ENCODE measurements at regions not wholly inside any gene's neighbourhood (a gene's known extent, or its start where the extent isn't known, plus 50 kb on each side); places are given as distances from the start of the nearest gene placed in this dataset.

DNA sequence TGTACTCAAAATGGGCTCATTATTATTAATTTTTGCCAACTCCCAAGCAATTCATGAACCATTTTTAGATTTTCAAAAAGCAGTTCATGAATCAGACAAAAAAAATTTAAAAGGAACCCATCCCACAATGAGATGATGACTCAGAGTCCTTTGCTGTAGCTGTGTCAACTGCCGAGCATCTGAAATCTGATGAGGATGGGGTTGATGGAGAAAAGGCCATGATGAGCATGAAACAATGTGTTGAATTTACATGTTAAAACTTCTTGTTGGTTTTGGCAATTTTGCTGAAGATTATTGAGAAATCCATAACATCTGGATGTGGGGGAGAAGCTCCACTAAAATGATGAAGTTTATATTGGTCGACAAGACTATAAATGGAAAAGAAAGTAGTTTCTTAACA lies 378.0 kb downstream of the FOXG1 start:
- no peaks in the 10 kb centered on the region for H3K27me3 ChIP-seq (ENCODE audit: insufficient read depth, poor library complexity, severe bottlenecking)
- no peak for DNase-seq (ENCODE audit: low read depth in 1 of 2, low spot score in 1 of 2)
- TF ChIP-seq GABPA (IDR thresholded peaks at IDR 0.05; ENCODE audit: low read depth), result no peak
- TF ChIP-seq, protein P1, sequence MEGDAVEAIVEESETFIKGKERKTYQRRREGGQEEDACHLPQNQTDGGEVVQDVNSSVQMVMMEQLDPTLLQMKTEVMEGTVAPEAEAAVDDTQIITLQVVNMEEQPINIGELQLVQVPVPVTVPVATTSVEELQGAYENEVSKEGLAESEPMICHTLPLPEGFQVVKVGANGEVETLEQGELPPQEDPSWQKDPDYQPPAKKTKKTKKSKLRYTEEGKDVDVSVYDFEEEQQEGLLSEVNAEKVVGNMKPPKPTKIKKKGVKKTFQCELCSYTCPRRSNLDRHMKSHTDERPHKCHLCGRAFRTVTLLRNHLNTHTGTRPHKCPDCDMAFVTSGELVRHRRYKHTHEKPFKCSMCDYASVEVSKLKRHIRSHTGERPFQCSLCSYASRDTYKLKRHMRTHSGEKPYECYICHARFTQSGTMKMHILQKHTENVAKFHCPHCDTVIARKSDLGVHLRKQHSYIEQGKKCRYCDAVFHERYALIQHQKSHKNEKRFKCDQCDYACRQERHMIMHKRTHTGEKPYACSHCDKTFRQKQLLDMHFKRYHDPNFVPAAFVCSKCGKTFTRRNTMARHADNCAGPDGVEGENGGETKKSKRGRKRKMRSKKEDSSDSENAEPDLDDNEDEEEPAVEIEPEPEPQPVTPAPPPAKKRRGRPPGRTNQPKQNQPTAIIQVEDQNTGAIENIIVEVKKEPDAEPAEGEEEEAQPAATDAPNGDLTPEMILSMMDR (IDR thresholded peaks at IDR 0.05; ENCODE audit: insufficient read depth, low read length), result no peak
- TF ChIP-seq, protein P2, sequence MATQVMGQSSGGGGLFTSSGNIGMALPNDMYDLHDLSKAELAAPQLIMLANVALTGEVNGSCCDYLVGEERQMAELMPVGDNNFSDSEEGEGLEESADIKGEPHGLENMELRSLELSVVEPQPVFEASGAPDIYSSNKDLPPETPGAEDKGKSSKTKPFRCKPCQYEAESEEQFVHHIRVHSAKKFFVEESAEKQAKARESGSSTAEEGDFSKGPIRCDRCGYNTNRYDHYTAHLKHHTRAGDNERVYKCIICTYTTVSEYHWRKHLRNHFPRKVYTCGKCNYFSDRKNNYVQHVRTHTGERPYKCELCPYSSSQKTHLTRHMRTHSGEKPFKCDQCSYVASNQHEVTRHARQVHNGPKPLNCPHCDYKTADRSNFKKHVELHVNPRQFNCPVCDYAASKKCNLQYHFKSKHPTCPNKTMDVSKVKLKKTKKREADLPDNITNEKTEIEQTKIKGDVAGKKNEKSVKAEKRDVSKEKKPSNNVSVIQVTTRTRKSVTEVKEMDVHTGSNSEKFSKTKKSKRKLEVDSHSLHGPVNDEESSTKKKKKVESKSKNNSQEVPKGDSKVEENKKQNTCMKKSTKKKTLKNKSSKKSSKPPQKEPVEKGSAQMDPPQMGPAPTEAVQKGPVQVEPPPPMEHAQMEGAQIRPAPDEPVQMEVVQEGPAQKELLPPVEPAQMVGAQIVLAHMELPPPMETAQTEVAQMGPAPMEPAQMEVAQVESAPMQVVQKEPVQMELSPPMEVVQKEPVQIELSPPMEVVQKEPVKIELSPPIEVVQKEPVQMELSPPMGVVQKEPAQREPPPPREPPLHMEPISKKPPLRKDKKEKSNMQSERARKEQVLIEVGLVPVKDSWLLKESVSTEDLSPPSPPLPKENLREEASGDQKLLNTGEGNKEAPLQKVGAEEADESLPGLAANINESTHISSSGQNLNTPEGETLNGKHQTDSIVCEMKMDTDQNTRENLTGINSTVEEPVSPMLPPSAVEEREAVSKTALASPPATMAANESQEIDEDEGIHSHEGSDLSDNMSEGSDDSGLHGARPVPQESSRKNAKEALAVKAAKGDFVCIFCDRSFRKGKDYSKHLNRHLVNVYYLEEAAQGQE (IDR thresholded peaks at IDR 0.05; ENCODE audit: insufficient replicate concordance, low read depth), result no peak
- TF ChIP-seq POLR2AphosphoS5 (IDR thresholded peaks at IDR 0.05; ENCODE audit: low read depth), result no peak
- TF ChIP-seq SPI1 (IDR thresholded peaks at IDR 0.05; ENCODE audit: borderline replicate concordance, low read depth), result no peak
- no peak overlapping the region for H3K4me3 ChIP-seq (replicated peaks; ENCODE audit: insufficient read depth, low read length)
- no peak overlapping the region for H3K27ac ChIP-seq (replicated peaks)

DNA sequence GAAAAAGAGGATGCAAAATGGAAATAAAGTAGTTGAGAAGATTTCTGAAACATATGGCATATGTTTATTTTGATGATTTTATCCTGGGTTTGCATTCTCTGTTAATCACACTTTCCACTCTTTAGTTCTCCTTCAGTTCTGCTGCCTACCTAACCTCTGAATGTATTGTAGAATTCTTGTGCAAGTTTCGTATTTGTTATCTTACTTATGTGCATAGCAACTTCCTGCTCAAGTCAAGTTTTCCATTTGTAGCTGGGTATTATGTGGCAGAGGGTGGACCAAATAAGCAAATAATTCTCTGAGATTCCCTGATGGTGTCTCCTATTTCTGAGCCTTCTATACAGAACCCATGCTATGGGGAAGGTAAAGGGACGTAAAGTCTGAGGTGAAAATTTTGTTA lies 381.6 kb downstream of the FOXG1 start:
- no peak overlapping the region for H3K27ac ChIP-seq (replicated peaks)
- H3K4me3 ChIP-seq (replicated peaks; ENCODE audit: insufficient read depth, low read length), result no peak overlapping the region
- no peak for DNase-seq (ENCODE audit: low read depth in 1 of 2, low spot score in 1 of 2)
- H3K27me3 ChIP-seq (ENCODE audit: insufficient read depth, poor library complexity, severe bottlenecking), result no peaks in the 10 kb centered on the region
- TF ChIP-seq GABPA (IDR thresholded peaks at IDR 0.05; ENCODE audit: low read depth) (no peak), SPI1 (IDR thresholded peaks at IDR 0.05; ENCODE audit: borderline replicate concordance, low read depth) (no peak), POLR2AphosphoS5 (IDR thresholded peaks at IDR 0.05; ENCODE audit: low read depth) (no peak)
- TF ChIP-seq, protein P1 (IDR thresholded peaks at IDR 0.05; ENCODE audit: insufficient read depth, low read length), result no peak

DNA sequence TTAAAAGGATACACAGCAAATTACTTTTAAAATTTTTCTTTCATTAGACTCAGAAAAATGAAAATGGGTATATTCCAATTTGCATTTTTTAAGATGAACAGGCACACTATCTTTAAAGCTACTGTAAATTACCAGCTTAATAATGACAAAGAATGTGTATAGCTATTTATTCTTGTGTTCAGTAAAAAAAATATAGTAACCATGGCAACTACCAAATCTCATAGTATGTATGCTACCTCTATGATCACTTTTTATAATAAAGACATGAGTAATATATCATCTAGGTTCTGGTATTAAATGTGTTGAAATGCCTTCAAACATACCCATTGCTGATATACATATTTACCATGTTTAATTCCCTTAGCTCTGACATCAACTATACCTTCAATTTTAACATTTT lies 383.2 kb downstream of the FOXG1 start:
- Histone ChIP-seq H3K4me3 (replicated peaks; ENCODE audit: insufficient read depth, low read length) (no peak overlapping the region), H3K27ac (replicated peaks) (no peak overlapping the region), H3K27me3 (ENCODE audit: insufficient read depth, poor library complexity, severe bottlenecking) (no peaks in the 10 kb centered on the region)
- TF ChIP-seq POLR2AphosphoS5 (IDR thresholded peaks at IDR 0.05; ENCODE audit: low read depth) (no peak), SPI1 (IDR thresholded peaks at IDR 0.05; ENCODE audit: borderline replicate concordance, low read depth) (no peak), GABPA (IDR thresholded peaks at IDR 0.05; ENCODE audit: low read depth) (no peak)
- TF ChIP-seq, protein P1 (IDR thresholded peaks at IDR 0.05; ENCODE audit: insufficient read depth, low read length), result no peak
- TF ChIP-seq, protein P2 (IDR thresholded peaks at IDR 0.05; ENCODE audit: insufficient replicate concordance, low read depth), result no peak
- no peak for DNase-seq (ENCODE audit: low read depth in 1 of 2, low spot score in 1 of 2)

DNA sequence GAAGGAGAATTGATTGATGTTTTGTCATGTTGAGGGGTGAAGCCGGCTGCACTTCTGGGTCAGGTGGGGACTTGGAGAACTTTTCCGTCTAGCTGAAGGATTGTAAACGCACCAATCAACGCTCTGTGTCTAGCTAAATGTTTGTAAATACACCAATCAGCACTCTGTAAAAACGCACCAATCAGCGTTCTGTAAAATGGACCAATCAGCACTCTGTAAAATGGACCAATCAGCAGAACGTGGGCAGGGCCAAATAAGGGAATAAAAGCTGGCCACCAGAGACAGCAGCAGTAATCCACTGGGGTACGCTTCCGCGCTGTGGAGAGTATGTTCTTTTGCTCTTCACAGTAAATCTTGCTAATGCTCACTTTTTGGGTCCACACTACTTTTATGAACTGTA lies 384.1 kb downstream of the FOXG1 start:
- no peak for TF ChIP-seq GABPA (IDR thresholded peaks at IDR 0.05; ENCODE audit: low read depth)
- TF ChIP-seq POLR2AphosphoS5 (IDR thresholded peaks at IDR 0.05; ENCODE audit: low read depth), result no peak
- TF ChIP-seq SPI1 (IDR thresholded peaks at IDR 0.05; ENCODE audit: borderline replicate concordance, low read depth), result no peak
- TF ChIP-seq, protein P2 (IDR thresholded peaks at IDR 0.05; ENCODE audit: insufficient replicate concordance, low read depth), result no peak
- TF ChIP-seq, protein P1 (IDR thresholded peaks at IDR 0.05; ENCODE audit: insufficient read depth, low read length), result no peak
- Histone ChIP-seq H3K4me3 (replicated peaks; ENCODE audit: insufficient read depth, low read length) (no peak overlapping the region), H3K27ac (replicated peaks) (no peak overlapping the region), H3K27me3 (ENCODE audit: insufficient read depth, poor library complexity, severe bottlenecking) (no peaks in the 10 kb centered on the region)
- no peak for DNase-seq (ENCODE audit: low read depth in 1 of 2, low spot score in 1 of 2)
